ENCODE measurements at regions not wholly inside any gene's neighbourhood (a gene's known extent, or its start where the extent isn't known, plus 50 kb on each side); places are given as distances from the start of the nearest gene placed in this dataset.

- Histone ChIP-seq H3K27ac (no peak overlapping the region), H3K4me3 (no peak overlapping the region), H3K9me3 (no peaks in the 10 kb centered on the region), H3K4me1 (ENCODE audit: insufficient read depth) (no peaks in the 10 kb centered on the region), H3K27me3 (no peaks in the 10 kb centered on the region), H3K36me3 (no peaks in the 10 kb centered on the region)
- no peak for DNase-seq
- intact Hi-C loops (cut with DNase I), result no loop called here
- TF ChIP-seq EP300 (IDR thresholded peaks at IDR 0.05) (no peak), POLR2A (IDR thresholded peaks at IDR 0.05) (no peak), CTCF (IDR thresholded peaks at IDR 0.05) (no peak)
- 67 to 81% (median 81%) methylated on average over 4 of the region's 4 CpGs for WGBS, 3 donors
Observed at GRCh38 chr20:61053487-61053886, 198.6 kb upstream of the CDH4 start.

GRCh38 chr20:61053889-61054288 is 198.2 kb upstream of the CDH4 start:
- Histone ChIP-seq H3K27ac (no peak overlapping the region), H3K9me3 (no peaks in the 10 kb centered on the region), H3K4me1 (ENCODE audit: insufficient read depth) (no peaks in the 10 kb centered on the region), H3K36me3 (no peaks in the 10 kb centered on the region), H3K4me3 (no peak overlapping the region), H3K27me3 (no peaks in the 10 kb centered on the region)
- no peak for DNase-seq
- TF ChIP-seq POLR2A (IDR thresholded peaks at IDR 0.05) (no peak), EP300 (IDR thresholded peaks at IDR 0.05) (no peak), CTCF (IDR thresholded peaks at IDR 0.05) (no peak)
- intact Hi-C loops (cut with DNase I), result no loop called here
- WGBS, 3 donors, result 36 to 61% (median 55%) methylated on average over 7 of the region's 7 CpGs

GRCh38 chr20:61054411-61054810 is 197.7 kb upstream of the CDH4 start:
- Histone ChIP-seq H3K9me3 (no peaks in the 10 kb centered on the region), H3K36me3 (no peaks in the 10 kb centered on the region), H3K4me1 (ENCODE audit: insufficient read depth) (no peaks in the 10 kb centered on the region), H3K4me3 (no peak overlapping the region), H3K27ac (no peak overlapping the region), H3K27me3 (no peaks in the 10 kb centered on the region)
- 66 to 83% (median 78%) methylated on average over 9 of the region's 9 CpGs for WGBS, 3 donors
- intact Hi-C loops (cut with DNase I), result no loop called here
- TF ChIP-seq CTCF (IDR thresholded peaks at IDR 0.05) (no peak), POLR2A (IDR thresholded peaks at IDR 0.05) (no peak), EP300 (IDR thresholded peaks at IDR 0.05) (no peak)
- DNase-seq, result no peak

- WGBS, 3 donors, result 33 to 49% (median 41%) methylated on average over 14 of the region's 14 CpGs
- no peaks in the 10 kb centered on the region for H3K36me3 ChIP-seq
- H3K27me3 ChIP-seq, result no peaks in the 10 kb centered on the region
- no peaks in the 10 kb centered on the region for H3K4me1 ChIP-seq (ENCODE audit: insufficient read depth)
- intact Hi-C loops (cut with DNase I), result no loop called here
- H3K9me3 ChIP-seq, result no peaks in the 10 kb centered on the region
- no peak overlapping the region for H3K27ac ChIP-seq
- no peak for DNase-seq
- H3K4me3 ChIP-seq, result no peak overlapping the region
- TF ChIP-seq POLR2A (IDR thresholded peaks at IDR 0.05), result no peak
- no peak for TF ChIP-seq CTCF (IDR thresholded peaks at IDR 0.05)
- TF ChIP-seq EP300 (IDR thresholded peaks at IDR 0.05), result no peak
Observed at GRCh38 chr20:61055180-61056010, 196.7 kb upstream of the CDH4 start.
